HuH-7 (cell line): ENCODE measurements at regions not wholly inside any gene's neighbourhood (a gene's known extent, or its start where the extent isn't known, plus 50 kb on each side); places are given as distances from the start of the nearest gene placed in this dataset.

Experiments
- DNase-seq: peaks from one replicate; pipeline ENCODE4 v3.0.0; 2011; ENCODE audit warnings: low spot score

DNA sequence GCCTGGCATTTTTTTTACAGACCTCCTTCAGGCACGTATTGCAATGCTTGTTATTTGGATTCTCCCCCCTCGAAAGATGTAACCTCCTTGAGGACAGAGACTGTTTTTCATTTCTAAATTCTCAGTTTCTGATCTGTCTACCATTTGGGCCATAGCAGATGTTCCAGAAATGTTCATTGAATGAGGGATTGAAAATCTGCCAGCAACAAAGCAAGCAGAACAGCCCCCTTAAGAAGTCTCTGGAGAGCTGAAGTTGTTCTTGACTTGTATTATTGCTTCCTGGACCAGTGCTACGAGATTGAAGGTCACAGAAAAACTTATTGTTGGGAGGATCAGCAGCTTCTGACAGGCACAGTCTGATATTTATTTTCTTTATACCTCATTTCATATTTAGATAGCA is 355.5 kb downstream of the EPHA4 start:
- no peak for DNase-seq

DNA sequence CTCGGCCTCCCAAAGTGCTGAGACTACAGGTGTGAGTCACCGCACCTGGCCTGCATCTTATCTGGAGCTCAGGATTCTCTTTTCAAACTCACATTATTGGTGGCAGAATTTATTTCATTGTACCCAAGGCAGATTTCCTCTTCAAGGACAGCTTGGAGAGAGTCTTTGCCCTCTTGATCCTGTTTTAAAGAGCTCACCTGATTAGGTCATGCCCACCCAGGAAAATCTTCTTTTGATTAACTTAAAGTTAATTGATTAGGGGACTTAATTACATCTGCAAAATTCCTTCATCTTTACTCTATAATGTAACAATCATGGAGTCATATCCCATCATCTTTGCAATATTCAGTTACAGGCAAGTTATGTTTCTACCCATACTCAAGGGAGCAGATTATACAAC is 346.4 kb downstream of the EPHA4 start:
- DNase-seq: no peak

DNA sequence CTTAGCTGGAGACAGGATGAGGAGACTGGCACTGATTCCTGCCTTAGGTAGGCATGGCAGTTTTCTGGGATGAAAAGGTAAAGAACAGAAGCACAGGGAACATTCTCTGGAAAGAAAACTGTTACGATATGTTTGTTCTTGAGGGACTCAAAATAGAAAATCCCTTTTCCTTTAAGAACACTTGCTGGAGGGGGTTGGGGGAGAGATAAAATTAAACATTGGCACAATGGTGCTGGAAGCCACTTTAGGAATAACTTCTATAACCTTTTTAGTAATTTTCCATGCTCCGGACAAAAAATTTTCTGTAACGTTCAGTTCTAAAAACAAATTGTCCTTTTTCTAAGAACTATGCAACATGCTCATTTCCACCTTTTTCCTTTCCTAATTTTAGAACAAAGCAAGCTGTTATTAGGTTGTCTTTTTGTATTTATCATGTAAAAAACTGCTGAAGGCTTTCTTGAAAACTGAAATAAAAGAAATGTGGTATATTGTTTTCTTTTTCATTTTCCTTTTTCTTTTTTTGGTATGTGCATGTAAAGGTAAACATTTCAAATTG is 343.8 kb downstream of the EPHA4 start:
- DNase-seq: no peak

DNA sequence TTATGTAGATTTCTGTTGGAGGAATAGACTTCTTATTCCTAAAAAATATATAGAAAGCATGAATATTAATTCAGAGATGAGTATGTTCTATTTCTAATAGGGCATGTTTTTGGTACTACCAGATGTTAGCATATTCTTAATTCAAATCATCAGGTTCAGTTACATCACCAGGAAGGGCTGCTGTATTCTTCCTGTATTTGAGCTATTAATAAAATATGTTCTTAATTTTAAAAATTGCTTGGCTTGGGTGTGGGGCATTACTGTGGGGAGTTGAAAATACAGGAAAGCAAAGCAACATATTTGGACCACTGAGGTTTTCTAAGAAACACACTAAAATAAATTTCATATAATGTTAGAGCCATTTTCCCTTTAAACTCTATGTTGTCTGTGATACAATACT is 343.0 kb downstream of the EPHA4 start:
- DNase-seq: no peak

DNA sequence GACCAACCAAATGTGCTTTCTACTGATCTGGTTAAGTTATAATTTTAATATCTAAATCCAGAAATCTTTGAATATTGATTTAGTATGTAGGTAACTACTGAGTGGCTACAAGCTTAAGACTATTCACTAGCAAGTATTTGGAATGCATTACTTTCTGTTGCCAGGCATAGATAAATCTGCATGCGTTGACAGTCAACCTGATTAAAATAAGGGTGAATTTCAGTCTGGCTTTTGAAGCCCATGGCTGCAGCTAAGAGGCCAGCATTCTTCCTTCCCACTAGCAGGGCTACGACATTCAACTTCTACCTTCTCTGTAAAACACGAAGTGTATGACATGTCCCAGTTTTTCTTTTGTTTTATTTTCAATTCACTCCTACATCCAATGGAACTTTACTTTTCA is 340.6 kb downstream of the EPHA4 start:
- no peak for DNase-seq

DNA sequence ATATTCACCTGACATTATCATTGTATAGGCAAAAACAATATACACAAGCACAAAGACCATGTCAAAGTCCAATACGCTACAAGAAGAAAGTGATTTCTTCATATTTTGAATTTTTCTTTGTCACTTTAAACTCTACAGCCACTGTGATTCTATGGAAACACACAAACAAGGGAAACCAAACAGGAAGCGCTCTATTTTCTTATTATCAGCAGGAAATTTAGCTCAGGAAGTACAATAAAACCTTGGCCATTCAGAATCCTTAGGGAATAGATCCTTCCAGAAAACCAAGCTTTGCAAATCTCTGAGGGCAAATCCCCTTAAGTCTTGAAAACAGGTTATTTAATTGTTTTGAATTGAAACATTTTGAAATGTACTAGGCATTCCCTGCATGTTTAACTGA is 336.2 kb downstream of the EPHA4 start:
- DNase-seq: no peak

DNA sequence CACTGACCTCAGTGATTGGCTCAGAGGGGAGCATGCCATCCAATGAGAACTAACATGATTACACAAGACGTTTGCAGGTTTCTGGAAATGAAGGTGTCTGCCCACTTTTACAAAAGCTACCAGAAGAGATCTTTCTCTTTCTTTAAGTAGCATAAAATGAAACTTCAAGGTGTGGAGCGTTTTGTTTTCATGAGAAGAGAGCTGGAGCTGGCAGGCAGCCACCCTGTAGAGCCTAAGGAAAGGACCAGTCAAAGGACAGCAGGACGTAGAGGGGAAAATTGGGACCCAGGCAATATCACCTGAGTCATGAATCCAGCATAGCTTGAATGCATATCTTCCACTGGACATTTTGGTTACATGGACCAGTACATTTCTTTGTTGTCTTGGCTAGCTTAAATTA is 331.0 kb downstream of the EPHA4 start:
- DNase-seq: no peak

DNA sequence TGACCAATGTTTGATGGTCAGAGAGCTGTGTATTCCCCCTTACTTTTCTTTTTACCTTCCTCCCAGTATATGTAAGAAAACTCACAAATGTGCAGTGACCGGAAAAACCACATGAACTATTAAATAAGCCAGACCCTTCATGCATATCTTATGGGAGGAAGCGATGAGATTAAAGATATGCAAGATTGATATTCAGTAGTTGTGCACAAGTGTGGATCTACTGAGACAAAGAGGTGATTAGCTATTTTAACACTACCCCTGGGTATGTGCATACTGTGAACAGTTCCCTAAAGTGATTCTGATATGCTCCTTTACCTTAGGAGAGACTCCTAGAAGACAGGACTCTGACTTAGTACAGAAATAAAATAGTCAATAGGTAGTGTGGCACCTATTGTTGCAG is 328.3 kb downstream of the EPHA4 start:
- DNase-seq: no peak

DNA sequence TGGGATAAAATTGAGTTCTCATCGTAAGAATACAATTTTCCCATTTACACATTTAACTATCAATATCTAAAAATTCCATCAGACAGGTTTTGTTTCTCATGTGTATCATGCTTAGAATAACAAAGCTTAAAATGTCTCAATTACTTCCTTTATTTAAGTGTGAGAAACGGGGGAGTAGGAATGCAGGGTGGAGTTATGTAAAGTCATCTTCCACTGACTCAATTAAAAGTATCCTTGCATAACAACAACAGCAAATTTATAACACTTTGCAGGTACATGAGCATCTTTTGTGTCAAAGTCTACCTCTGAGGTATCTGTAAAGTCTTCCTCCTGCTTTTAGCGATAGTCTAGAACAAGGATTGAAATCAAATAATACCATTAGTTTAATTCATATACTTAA is 327.1 kb downstream of the EPHA4 start:
- no peak for DNase-seq

DNA sequence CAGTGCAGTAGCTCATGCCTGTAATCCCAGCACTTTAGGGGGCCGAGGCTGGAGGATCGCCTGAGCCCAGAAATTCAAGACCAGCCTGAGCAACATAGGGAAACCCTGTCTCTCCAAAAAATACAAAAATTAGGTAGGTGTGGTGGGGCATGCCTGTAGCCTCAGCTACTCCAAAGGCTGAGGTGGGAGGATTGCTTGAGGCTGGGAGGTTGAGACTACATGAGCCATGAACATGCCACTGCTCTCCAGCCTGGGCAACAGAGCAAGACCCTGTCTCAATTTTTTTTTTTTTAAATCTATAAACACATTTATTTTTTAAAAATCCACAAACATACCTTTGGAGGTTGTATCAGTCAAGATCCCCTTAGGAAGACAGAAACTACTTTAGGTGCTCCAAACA is 326.3 kb downstream of the EPHA4 start:
- no peak for DNase-seq

DNA sequence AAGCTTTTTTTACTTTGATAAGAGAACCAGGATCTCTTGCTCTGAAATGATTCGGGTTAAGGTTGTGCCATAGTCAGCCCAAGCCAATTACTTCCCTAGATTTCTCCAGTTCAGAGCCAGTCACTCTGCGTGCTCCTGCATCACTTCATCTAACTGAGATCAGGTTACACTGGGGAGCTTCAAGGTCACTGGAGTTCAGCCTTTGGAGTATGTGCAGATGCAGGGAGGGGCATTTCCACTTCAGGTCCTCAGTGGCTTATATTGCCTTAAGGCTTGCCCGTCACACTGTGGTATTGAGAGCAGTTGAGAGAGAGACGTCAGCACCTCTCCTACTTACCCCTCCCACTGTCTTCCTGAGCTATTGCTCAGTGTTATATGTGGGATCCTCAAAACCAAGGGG is 317.8 kb downstream of the EPHA4 start:
- DNase-seq: no peak

DNA sequence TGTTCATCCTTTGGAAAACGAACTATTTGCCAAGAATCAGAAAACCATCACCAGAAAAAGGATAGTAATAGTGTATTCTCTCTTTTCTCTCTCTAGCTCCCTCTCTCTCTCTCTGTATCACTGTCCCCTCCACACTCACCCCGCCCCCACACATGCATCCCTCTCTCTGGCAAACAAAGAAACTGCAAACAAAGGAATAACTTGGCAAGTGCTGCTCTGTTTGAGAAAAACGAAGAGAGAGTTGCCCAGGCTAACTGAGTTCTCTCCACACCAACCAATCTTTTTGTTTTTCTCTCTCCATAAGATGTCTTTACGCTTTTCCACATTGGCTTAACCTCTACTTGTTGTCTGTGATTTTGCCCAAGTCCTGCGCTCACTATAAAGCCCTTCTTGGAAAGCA is 316.2 kb downstream of the EPHA4 start:
- no peak for DNase-seq

DNA sequence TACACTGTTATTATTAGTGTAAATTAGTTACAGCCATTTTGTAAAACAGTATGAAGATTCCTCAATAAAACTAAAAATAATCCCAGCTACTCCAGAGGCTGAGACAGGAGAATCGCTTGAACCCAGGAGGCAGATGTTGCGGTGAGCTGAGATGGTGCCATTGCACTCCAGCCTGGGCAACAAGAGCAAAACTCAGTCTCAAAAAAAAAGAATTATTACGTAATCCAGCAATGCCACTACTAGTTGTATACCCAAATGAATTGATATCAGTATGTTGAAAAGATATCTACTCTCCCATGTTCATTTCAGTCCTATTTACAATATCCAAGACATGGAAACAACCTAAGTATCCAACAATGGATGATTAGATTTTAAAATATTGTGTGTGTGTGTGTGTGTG is 313.6 kb downstream of the EPHA4 start:
- no peak for DNase-seq

DNA sequence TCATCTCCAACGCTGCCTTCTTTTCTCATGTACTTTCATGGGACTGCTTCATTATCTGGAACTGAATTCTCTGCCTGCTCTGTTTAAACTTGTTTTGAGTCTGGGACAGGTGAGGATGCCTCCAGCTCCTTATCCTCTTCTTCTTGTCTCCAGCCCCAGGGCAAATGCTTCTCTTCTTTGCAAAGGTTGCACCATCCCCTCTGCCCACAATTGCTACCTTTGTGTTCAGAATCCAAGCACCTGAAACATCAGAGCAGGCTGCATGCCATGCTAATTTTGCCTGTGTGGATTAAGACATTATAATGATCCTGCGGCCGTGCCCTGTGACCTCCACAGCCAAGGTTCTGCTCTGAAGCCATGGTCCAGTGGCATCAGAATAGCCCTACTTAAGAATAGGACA is 309.5 kb downstream of the EPHA4 start:
- no peak for DNase-seq

DNA sequence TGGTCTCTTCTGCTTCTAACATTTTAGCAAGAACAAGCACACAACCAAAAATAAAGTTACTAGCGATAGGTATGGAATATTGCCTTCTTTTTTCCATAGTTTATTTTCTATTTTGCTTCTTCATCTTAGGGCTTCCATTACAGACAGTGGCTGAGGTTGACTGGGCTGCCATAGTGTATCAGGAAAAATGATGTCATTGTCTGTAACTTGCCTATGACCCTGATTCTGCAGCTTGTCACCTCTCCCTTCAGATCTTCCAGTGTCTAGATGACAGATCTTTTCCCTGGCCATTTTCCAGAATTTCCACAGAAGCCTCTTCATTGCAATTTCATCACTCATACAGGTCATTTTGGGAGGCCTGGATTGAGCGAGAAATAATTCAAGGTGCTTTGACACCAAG is 308.5 kb downstream of the EPHA4 start:
- no peak for DNase-seq

DNA sequence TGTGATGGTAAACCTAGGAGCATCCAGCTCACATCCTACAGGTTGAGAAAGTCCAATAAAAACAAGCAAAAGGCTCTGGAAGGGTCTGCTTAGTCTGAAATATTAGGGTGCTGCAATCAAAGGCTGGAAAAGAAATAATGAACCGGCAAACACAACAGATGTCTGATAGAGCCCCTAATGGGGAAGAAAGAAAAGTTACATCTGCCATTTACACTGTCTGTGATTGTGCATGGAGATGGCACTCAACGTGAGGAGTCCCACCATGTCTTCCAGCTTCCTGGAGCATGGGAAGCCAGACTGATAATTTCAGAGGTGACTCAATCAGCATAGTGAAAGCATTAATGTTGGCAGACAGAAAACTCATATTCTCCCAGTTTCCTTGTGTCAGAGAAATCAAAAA is 307.8 kb downstream of the EPHA4 start:
- DNase-seq: no peak

DNA sequence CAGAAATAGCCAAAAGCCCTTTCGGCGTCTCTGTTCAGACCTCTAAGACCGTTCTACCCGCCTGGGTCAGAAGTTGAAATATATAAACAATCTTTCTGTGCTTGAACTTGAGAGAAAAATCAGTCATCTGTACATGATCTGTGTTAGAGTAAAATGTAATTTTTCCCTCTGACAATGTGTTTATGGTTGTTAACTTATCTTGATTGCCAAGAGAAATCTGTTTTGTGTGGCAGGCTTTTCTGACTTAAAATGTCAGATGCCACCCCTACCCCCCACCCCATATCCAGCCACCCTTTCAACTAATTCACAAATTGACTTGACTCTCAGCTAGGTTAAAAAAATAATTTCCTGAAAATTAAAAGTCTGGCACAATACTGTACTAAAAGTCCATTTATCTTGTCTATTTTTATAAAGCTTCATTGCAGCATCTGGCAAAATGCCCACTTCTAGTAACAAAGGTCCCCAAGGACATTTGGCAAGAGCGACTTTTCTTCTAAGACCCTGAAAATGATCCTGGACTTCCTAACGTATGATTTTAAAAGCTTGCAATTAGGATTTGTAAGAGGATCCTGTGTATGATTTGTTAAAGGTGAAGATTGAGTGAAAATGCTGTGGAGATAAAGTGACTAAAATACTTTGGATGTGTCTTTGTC is 304.2 kb downstream of the EPHA4 start:
- no peak for DNase-seq

DNA sequence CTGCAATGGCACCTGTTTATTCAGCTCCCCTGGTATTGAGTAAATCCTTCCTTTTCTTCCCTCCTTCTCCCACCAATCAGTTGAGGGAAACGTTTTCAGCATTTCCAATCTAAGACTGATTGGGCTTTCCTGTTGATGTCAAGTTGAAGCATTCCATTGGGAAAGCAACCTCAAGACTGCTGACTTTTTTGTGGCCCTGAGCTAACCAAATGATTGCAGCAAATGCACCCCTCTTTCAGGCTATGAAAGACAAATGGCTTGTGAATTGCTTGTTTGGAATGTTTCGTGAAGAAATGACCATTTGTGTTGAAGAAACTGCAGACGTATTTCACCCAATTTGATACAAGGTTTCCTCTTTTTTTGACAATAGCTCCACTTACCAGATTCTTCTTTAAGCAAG is 303.5 kb downstream of the EPHA4 start:
- DNase-seq: no peak

DNA sequence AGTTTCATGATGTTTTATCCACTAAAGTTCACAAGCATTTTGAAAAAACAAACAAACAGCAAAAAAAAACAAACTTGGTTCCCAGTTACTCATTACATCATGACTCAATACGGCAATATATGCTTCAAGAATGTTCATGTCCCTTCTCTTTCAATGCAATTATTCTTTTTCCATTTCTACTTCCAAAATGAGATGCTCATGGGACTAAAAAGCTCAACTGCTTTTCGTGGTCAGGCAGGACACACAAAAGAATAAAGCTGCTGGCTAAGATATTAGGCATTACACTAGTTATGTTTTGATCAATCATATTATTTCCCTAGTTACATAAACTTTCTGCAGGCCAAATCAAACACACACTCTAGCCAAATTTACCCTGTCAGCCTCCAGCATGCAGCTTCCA is 301.3 kb downstream of the EPHA4 start:
- DNase-seq: no peak

DNA sequence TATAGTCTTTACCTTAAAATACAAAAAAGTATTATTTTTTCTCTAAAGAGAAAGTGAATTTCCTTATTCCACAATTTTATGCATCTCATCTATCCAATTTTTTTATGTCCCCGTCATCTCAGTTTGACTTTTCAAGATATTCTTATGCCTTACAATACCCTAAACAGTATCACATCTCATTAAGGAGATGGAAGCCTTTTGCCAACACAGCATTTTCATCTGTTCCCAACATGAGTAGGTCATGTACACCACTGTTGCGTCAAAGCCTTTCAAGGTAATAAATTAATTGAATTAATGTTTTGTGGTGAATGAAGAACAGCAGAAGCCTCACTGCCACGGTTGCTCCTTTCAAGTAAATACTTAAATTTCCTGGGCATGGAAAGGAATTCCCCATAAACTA is 299.4 kb downstream of the EPHA4 start:
- no peak for DNase-seq

DNA sequence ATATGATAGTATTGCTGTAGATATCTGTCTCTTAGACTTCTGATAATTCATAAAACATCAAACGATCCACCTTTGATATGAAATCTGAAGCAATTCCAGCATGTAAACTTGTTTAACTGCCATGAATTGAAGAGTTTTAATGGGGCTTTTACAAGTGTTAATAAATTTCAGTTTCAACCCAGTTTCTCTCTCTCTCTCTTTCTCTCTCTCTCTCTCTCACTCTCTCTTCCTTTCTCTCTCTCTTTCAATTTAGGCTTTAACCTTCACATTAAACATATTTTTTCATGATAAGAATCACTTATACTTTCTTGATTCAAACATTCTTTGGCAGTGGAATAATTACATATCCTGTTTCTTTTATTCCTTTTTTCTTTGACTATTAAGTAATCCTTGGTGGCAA is 296.1 kb downstream of the EPHA4 start:
- no peak for DNase-seq

DNA sequence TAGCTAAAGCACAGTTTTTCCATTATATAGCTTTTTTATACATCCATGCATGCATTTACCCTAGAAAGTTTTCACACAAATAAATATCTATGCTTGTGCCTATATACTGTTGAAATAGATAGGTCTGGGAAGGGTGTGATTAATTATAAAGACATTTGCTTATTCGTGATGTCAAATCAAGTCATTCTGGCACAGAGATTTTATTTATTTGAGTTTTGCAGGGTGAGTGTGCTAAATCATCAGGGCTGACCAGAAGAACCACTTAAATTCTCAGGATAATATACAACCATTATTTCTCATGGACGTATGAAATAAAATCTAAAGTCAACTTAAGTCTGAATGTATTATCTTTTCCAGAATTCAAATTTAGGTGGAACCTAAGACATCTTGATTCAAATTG is 295.5 kb downstream of the EPHA4 start:
- DNase-seq: no peak

DNA sequence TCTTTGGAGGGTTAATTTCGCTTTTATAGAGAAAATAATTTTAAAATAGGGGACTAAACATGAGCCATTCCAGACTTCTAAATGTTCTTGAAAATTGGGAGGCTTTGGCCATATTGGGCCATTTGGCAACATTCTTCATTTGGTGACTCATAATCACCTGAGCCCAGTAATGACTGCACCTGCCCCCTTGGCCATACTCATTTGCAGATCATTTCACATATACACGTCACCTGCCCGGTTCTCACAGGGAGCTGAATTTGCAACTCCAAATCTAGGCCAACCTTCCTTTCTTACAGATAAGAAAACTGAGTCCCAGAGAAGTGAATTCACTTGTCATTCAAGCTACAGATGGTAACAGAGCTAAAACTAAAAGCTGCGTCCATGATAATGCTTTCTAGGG is 289.7 kb downstream of the EPHA4 start:
- DNase-seq: no peak

DNA sequence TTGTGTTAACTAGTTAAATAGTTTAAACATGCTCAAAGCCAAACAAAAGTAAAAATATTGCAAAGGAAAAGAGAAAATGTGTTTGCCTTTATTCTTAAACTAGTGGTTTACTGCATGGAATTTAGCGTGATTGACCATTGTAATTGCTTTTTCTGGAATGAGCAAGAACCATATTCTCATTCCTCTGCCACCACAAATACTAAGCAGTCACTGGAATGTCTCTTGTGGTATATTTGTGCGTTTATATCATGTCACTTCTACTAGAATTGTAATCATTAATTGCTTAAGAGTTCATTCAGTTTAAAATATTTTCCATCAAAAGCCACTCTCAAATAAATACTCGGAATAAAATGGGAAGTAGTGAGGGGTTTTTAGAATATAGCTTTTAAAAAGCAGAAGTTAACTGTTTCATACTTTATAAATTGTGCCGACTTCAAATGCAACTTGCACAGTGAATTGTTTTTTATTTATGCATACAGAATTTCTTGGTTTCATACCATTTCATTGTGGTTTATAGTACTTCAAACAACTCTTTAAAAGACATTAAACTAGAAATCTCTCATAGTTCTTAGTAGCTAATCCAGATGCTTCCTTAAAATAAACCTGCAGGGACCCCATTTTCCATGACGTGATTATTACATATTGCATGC is 288.1 kb downstream of the EPHA4 start:
- no peak for DNase-seq
